HFF-Myc (cell line): ENCODE measurements at regions not wholly inside any gene's neighbourhood (a gene's known extent, or its start where the extent isn't known, plus 50 kb on each side); places are given as distances from the start of the nearest gene placed in this dataset.
"Not testable (repeated sequence)": the region's sequence is repeated elsewhere in the genome, so short reads cannot be mapped to it uniquely, and the experiment has no call there.

Experiments
- DNase-seq: peaks from one replicate; pipeline ENCODE4 v3.0.0-alpha.2; 2011; ENCODE audit warnings: low read depth; ENCODE audit errors: extremely low read depth
- H3K4me3 ChIP-seq: replicated peaks from 2 replicates; pipeline ENCODE4 v1.5.1; 2011; ENCODE audit warnings: low read depth, mild to moderate bottlenecking, control low read depth, low read length
- CTCF ChIP-seq: IDR thresholded peaks from 2 replicates; pipeline ENCODE4 v1.5.1; 2012; ENCODE audit warnings: mild to moderate bottlenecking, low read depth, low read length, control low read depth; ENCODE audit errors: missing control alignments

- H3K4me3 ChIP-seq, DNase-seq: not testable (repeated sequence)
These were observed 83.4 kb upstream of the RAP2C start for GRCh38 chrX:132302687-132303086.

GRCh38 chrX:132294776-132295495, 75.7 kb upstream of the RAP2C start:
- no peak for DNase-seq
- TF ChIP-seq CTCF: no peak
- H3K4me3 ChIP-seq: no peak overlapping the region

- no peak for TF ChIP-seq CTCF
- no peak overlapping the region for H3K4me3 ChIP-seq
- DNase-seq: no peak
These were observed 74.9 kb upstream of the RAP2C start for GRCh38 chrX:132294192-132294591.

- H3K4me3 ChIP-seq: no peak overlapping the region
- DNase-seq: peak; percentile 16
- peak; percentile 38 for TF ChIP-seq CTCF
These were observed 73.5 kb upstream of the RAP2C start for GRCh38 chrX:132292793-132293192.

GRCh38 chrX:132277953-132278614, 58.8 kb upstream of the RAP2C start:
- TF ChIP-seq CTCF: no peak
- H3K4me3 ChIP-seq: no peak overlapping the region
- no peak for DNase-seq

- H3K4me3 ChIP-seq: no peak overlapping the region
- no peak for TF ChIP-seq CTCF
- no peak for DNase-seq
These were observed 53.6 kb upstream of the RAP2C start for GRCh38 chrX:132272826-132273225.

- H3K4me3 ChIP-seq: no peak overlapping the region
- no peak for DNase-seq
- TF ChIP-seq CTCF: no peak
These were observed 52.1 kb upstream of the RAP2C start for GRCh38 chrX:132271311-132271778.
